ENCODE measurements at regions not wholly inside any gene's neighbourhood (a gene's known extent, or its start where the extent isn't known, plus 50 kb on each side); places are given as distances from the start of the nearest gene placed in this dataset.

- intact Hi-C loops (cut with DNase I) = loop anchor here in 1 of 4 donors (5.0 kb wide), 1 partner anchor 557 kb away; no protein-coding TSS in a partner anchor
- TF ChIP-seq CTCF (IDR thresholded peaks at IDR 0.05) = no peak
- no peak for TF ChIP-seq EP300 (IDR thresholded peaks at IDR 0.05)
- Histone ChIP-seq H3K4me1 (ENCODE audit: insufficient read depth) (no peaks in the 10 kb centered on the region), H3K4me3 (no peak overlapping the region), H3K27me3 (no peaks in the 10 kb centered on the region), H3K36me3 (no peaks in the 10 kb centered on the region), H3K27ac (no peak overlapping the region), H3K9me3 (no peaks in the 10 kb centered on the region)
- DNase-seq = no peak
- 74 to 83% (median 78%) methylated on average over 1 of the region's 1 CpG for WGBS, 3 donors
These were observed 564.2 kb downstream of the NR2F2 start for GRCh38 chr15:96894659-96895058.

- Histone ChIP-seq H3K4me3 (no peak overlapping the region), H3K36me3 (no peaks in the 10 kb centered on the region), H3K27ac (no peak overlapping the region), H3K27me3 (no peaks in the 10 kb centered on the region), H3K9me3 (no peaks in the 10 kb centered on the region), H3K4me1 (ENCODE audit: insufficient read depth) (no peaks in the 10 kb centered on the region)
- TF ChIP-seq POLR2A (IDR thresholded peaks at IDR 0.05) (no peak), CTCF (IDR thresholded peaks at IDR 0.05) (no peak), EP300 (IDR thresholded peaks at IDR 0.05) (no peak)
- WGBS, 3 donors = 55 to 77% (median 67%) methylated on average over 3 of the region's 3 CpGs
- intact Hi-C loops (cut with DNase I) = no loop called here
- DNase-seq = no peak
These were observed 566.3 kb downstream of the NR2F2 start for GRCh38 chr15:96896766-96897165.

GRCh38 chr15:96914081-96914480 is 583.6 kb downstream of the NR2F2 start:
- H3K9me3 ChIP-seq = no peaks in the 10 kb centered on the region
- intact Hi-C loops (cut with DNase I) = no loop called here

GRCh38 chr15:96916750-96917149 is 586.2 kb downstream of the NR2F2 start:
- no peak for TF ChIP-seq CTCF (IDR thresholded peaks at IDR 0.05)
- TF ChIP-seq EP300 (IDR thresholded peaks at IDR 0.05) = no peak
- no peak for TF ChIP-seq POLR2A (IDR thresholded peaks at IDR 0.05)
- Histone ChIP-seq H3K27ac (no peak overlapping the region), H3K36me3 (no peaks in the 10 kb centered on the region), H3K27me3 (no peaks in the 10 kb centered on the region), H3K4me3 (no peak overlapping the region), H3K4me1 (ENCODE audit: insufficient read depth) (no peaks in the 10 kb centered on the region), H3K9me3 (no peaks in the 10 kb centered on the region)
- intact Hi-C loops (cut with DNase I) = no loop called here
- WGBS, 3 donors = 86 to 92% (median 88%) methylated on average over 2 of the region's 2 CpGs
- DNase-seq = no peak

More at GRCh38 chr15:96914081-96914480, 583.6 kb downstream of the NR2F2 start:
- H3K36me3 ChIP-seq = no peaks in the 10 kb centered on the region
- no peak for DNase-seq
- H3K4me1 ChIP-seq (ENCODE audit: insufficient read depth) = no peaks in the 10 kb centered on the region
- H3K27ac ChIP-seq = no peak overlapping the region
- 83 to 87% (median 86%) methylated on average over 4 of the region's 4 CpGs for WGBS, 3 donors
- H3K4me3 ChIP-seq = no peak overlapping the region
- TF ChIP-seq EP300 (IDR thresholded peaks at IDR 0.05) (no peak), POLR2A (IDR thresholded peaks at IDR 0.05) (no peak), CTCF (IDR thresholded peaks at IDR 0.05) (no peak)
- no peaks in the 10 kb centered on the region for H3K27me3 ChIP-seq

- Histone ChIP-seq H3K4me1 (ENCODE audit: insufficient read depth) (no peaks in the 10 kb centered on the region), H3K4me3 (no peak overlapping the region), H3K27ac (no peak overlapping the region), H3K9me3 (no peaks in the 10 kb centered on the region), H3K36me3 (no peaks in the 10 kb centered on the region), H3K27me3 (no peaks in the 10 kb centered on the region)
- TF ChIP-seq CTCF (IDR thresholded peaks at IDR 0.05) = no peak
- no peak for TF ChIP-seq EP300 (IDR thresholded peaks at IDR 0.05)
- no peak for TF ChIP-seq POLR2A (IDR thresholded peaks at IDR 0.05)
- no peak for DNase-seq
- intact Hi-C loops (cut with DNase I) = no loop called here
- 0 to 18% (median 0%) methylated on average over 1 of the region's 1 CpG for WGBS, 3 donors
These were observed 594.1 kb downstream of the NR2F2 start for GRCh38 chr15:96924570-96924969.

All from ovary (tissue), 7 donors.